Fibroblast of the aortic adventitia (primary cell): ENCODE measurements at regions not wholly inside any gene's neighbourhood (a gene's known extent, or its start where the extent isn't known, plus 50 kb on each side); places are given as distances from the start of the nearest gene placed in this dataset.

Experiments
- DNase-seq: peaks from one replicate; pipeline ENCODE4 v3.0.0-alpha.2; 2010; ENCODE audit warnings: low read depth
- H3K4me3 ChIP-seq: 2 replicates; pipeline ENCODE4 v1.5.1; 2011; ENCODE audit warnings: low read depth, mild to moderate bottlenecking, control low read depth, low read length, moderate library complexity
- TF ChIP-seq, protein P1 (sequence below): IDR thresholded peaks from 2 replicates; pipeline ENCODE4 v1.5.1; 2011; ENCODE audit warnings: mild to moderate bottlenecking, low read length, control low read depth, inconsistent platforms; ENCODE audit not compliant: insufficient read depth

DNA sequence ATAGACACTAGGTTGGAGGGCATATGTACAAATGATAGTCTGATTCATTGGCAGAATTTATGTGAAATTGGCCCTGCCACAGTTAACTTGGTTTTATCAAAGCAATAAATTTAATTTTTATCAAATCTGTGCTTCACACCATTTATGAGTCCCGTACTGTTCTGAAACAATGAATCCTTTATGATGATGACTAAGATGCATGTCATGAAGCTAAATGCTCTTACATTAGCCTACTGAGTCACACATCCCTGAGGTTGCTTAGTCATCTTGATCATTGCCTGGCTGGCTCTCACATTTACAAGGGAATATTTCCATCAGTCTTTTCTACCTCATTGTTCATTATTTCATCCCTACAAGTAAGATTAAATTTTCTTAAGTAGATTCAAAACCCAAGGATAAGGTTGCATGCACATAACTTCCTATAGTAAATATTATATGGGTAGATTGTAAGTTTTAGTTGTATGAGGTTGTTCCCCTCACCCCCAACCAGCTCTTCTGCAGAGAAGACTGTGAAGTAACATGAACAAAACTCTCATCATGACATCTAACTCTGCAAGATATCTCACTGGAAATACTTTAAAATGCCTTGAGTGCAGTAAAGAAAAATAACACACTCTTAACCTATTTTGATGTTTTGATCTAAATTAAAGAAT is 170.7 kb downstream of the CYB561 start:
- no peak overlapping the region for H3K4me3 ChIP-seq
- DNase-seq: peak; percentile 97
- TF ChIP-seq, protein P1, sequence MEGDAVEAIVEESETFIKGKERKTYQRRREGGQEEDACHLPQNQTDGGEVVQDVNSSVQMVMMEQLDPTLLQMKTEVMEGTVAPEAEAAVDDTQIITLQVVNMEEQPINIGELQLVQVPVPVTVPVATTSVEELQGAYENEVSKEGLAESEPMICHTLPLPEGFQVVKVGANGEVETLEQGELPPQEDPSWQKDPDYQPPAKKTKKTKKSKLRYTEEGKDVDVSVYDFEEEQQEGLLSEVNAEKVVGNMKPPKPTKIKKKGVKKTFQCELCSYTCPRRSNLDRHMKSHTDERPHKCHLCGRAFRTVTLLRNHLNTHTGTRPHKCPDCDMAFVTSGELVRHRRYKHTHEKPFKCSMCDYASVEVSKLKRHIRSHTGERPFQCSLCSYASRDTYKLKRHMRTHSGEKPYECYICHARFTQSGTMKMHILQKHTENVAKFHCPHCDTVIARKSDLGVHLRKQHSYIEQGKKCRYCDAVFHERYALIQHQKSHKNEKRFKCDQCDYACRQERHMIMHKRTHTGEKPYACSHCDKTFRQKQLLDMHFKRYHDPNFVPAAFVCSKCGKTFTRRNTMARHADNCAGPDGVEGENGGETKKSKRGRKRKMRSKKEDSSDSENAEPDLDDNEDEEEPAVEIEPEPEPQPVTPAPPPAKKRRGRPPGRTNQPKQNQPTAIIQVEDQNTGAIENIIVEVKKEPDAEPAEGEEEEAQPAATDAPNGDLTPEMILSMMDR: no peak

DNA sequence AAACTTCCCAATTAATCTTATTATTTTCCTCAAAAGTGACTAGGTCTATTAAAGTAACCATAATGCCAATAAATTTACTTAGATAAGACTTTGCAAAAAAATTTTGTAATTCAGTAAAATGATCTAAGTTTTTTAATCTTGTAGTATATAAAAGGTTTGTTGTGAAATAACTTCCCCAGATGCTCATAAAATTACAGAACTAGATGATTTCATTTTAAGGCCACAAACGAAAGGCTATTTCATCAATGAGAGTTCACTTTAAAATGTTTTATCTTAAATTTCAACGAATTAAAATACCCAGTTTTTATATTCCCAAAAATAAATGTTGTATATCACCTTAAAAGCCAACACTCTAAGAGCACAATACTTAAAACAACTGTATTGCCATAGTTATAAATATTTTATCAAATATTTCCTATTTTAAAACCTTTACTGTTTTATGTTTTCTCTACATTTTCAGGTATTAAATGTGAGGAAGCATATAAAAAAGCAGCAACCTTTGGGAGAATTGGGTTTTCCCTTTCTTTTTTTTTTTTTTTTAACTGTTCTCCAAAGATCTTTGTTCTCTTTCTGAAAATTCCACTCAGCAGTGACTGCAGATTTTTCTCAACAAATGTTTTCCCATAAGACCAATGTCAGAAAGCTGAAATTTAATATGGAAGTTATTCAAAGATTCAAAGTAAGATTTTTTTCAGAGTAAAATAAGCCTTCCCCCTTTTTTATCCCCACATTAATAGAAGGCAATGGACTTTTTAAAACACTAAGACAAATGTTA is 169.9 kb downstream of the CYB561 start:
- DNase-seq: peak; percentile 49
- TF ChIP-seq, protein P1: no peak

DNA sequence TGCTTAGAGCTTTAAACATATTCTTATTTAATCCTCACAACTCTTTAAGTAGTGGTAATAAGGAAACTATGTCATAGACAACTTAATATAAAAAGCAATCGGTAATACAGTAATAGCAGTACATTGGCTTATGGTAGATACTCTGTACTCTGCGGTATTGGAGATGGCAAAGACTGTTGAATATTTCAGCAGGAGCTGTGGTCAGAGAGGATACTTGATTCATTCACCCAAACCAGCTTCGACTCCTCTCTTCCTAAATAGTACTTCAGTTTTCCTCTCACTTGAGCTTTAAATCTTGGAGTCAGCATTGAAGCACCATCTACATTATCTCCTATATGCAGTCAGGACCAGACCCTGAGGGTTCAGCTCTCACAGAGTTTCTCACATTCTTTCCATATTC is 169.3 kb downstream of the CYB561 start:
- TF ChIP-seq, protein P1: no peak
- no peak for DNase-seq
- H3K4me3 ChIP-seq: no peak overlapping the region

More for the DNA sequence above, 169.9 kb downstream of the CYB561 start:
- H3K4me3 ChIP-seq: no peak overlapping the region

DNA sequence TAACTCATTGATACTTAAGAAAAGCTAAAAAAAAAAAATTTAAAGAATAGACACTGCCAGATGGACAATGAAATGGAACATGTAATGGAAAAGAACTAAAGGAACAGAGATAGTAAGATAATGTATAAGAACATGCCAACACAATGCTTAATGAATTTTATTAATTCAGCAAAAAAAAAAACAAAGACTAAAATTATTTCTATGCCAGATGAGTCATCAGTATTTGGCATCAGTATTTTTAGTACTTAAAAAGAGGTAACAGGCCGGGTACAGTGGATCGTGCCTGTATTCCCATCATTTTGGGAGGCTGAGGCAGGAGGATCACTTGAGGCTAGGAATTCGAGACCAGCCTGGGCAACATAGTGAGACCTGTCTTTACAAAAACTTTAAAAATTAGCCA is 168.5 kb downstream of the CYB561 start:
- no peak overlapping the region for H3K4me3 ChIP-seq
- TF ChIP-seq, protein P1: no peak
- DNase-seq: peak; percentile 59

DNA sequence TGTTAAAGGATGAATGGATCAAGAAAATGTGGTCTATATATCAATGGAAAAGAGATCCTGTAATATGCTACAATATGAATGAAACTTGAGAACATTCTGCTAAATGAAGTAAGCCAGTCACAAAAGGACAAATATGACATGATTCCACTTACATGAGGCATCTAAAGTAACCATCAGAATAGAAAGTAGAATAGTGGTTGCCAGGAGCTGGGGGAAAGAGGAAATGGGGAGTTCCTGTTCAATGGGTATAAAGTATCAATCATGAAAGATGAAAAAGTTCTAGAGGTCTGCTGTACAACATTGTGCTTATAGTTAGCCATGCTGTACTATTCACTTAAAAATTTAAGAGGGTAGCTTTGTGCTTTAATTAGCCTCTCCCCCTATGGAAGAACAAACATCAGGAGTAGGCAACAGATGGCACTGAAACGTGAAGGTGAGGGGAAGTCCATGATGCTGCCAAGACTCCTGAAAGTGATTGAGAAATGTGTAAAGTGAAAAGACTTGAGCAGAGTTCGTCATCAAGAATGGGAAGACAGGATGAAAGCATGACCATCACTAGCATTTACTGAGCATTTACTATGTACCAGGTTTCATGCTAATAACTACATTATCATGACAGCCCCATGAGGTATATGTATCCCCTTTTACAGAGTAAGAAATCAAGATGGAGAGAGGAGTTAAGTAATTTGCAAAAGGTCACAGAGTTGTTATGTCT is 167.2 kb downstream of the CYB561 start:
- H3K4me3 ChIP-seq: no peak overlapping the region
- TF ChIP-seq, protein P1: no peak
- DNase-seq: no peak

DNA sequence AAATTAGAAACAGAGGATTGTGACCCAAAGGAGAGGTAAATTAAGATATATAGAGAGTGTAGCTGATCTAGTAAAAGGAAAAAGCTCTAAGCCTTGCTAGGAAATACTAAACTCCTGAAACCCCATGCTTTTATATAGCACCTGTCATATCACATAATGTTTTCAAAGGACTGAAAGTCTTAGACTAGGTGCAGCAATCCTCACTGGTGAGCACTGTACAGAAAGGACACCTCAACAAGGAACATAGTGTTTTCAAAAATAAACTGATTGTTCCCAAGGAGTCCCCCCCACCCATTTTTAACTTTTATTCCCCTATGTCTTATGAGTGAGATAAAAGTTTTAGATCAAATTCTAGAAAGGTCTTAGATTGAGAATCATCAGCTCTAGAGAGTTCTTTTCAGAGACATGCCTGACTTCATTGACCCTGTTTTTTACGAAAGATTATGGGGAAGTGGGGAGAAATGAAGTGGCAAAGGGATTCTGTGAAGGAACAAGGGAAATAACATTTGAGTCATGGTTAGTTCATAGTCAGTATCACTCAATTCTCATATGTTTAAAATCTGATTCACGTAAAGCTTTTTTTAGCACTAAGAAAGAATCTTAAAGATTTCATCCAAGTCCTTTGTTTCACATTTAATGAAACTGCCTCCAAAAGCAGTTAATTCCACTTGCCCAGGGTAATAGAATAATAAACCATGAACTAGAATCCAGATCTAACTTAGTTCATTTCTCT is 166.4 kb downstream of the CYB561 start:
- TF ChIP-seq, protein P1: no peak
- H3K4me3 ChIP-seq: no peak overlapping the region
- DNase-seq: peak; percentile 78
